ENCODE measurements at regions not wholly inside any gene's neighbourhood (a gene's known extent, or its start where the extent isn't known, plus 50 kb on each side); places are given as distances from the start of the nearest gene placed in this dataset.

DNA sequence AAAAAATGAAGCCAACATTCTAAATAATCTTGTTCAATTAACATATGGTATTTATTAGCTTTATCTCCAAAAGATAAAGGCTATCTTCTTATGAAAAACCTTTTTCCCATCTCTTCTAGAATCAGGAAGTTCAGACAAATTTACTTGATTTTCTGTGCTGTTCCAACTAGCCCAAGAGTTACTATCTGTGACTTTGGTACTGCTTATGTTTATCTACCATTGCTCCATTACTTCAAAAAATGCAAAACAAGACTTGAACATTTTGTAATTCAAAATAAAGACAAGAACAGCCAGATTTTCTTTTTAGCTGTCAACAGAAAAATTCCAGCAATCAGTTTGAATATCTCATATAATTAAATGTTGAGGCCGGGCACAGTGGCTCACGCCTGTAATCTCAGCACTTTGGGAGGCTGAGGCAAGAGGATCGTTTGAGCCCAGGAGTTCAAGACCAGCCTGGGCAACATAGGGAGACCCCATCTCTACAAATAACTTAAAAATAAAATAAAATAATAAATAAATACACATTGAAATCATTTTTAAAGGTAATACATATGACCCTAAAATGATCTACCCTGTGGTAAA is 188.5 kb downstream of the LTN1 start:
- TF ChIP-seq, protein P1, sequence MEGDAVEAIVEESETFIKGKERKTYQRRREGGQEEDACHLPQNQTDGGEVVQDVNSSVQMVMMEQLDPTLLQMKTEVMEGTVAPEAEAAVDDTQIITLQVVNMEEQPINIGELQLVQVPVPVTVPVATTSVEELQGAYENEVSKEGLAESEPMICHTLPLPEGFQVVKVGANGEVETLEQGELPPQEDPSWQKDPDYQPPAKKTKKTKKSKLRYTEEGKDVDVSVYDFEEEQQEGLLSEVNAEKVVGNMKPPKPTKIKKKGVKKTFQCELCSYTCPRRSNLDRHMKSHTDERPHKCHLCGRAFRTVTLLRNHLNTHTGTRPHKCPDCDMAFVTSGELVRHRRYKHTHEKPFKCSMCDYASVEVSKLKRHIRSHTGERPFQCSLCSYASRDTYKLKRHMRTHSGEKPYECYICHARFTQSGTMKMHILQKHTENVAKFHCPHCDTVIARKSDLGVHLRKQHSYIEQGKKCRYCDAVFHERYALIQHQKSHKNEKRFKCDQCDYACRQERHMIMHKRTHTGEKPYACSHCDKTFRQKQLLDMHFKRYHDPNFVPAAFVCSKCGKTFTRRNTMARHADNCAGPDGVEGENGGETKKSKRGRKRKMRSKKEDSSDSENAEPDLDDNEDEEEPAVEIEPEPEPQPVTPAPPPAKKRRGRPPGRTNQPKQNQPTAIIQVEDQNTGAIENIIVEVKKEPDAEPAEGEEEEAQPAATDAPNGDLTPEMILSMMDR (conservative IDR thresholded peaks at IDR 0.05; ENCODE audit: low read depth, low read length): no peak
- no peak for TF ChIP-seq EZH2 (IDR thresholded peaks at IDR 0.05; ENCODE audit: borderline replicate concordance, low read depth, low read length, poor library complexity, severe bottlenecking)

Measured in A673 (cell line).